HG03378 (cell line): ENCODE measurements at regions not wholly inside any gene's neighbourhood (a gene's known extent, or its start where the extent isn't known, plus 50 kb on each side); places are given as distances from the start of the nearest gene placed in this dataset.
"Not testable (repeated sequence)": the region's sequence is repeated elsewhere in the genome, so short reads cannot be mapped to it uniquely, and the experiment has no call there.

ENCODE experiments used
- ATAC-seq: cut with Tn5 transposase; IDR thresholded peaks from one replicate; pipeline ENCODE4 v1.9.1; 2021; ENCODE audit warnings: mild to moderate bottlenecking, moderate library complexity; ENCODE audit not compliant: unreplicated experiment

DNA sequence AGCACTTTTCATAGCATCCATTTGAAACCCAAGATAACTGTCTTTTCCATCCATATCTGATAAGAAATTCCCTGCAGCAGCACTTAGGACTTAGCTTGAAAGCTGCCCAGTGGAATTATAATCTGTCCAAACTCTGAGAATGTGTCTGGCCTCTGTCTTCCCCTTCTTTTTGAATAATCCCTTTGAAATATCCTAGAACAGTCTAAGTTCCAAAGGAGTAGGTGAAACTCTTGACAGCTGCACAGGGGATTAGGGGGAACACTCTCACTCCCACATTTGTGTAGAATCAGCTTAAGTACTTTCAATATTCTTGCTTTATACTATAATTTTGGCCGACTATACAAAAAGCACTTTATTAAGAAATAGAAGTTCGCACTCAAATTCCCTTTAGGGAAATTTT is 157.7 kb downstream of the PAPSS1 start:
- no peak for ATAC-seq

DNA sequence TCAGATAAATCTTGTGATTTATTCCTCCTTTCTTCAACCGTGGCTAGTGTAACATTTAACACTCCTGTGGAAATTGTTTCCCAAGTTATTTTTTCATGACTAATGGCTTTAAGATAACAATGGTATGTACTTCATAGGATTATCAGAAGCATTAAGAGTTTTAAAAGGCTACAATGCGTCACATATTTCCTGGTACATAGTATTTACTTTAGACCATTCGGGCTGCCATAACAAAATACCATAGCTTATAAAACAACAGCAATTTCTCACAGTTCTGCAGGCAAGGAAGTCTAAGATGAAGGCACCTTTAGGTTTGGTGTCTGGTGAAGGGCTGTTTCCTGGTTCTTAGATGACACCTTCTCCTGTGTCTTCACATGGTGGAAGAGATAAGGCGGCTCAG is 158.6 kb downstream of the PAPSS1 start:
- ATAC-seq = no peak

DNA sequence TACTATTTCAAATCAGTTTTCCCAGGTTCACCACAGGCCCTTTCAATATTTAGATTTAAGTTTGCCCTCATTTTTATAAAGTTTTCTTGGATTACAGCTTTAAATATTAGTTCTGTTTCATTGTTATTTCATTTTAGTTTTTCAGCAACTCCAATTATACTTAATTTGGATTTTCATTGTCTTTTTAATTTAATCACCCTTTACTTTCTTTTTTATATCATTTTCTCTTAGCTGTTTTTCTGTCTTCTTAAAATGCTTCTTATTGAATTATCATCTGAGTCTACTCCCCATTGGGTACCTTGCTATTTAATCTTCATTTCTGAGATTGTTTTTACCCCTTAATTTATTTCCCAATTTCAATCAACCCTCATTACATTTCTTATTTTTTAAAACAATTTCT is 160.4 kb downstream of the PAPSS1 start:
- ATAC-seq = no peak

DNA sequence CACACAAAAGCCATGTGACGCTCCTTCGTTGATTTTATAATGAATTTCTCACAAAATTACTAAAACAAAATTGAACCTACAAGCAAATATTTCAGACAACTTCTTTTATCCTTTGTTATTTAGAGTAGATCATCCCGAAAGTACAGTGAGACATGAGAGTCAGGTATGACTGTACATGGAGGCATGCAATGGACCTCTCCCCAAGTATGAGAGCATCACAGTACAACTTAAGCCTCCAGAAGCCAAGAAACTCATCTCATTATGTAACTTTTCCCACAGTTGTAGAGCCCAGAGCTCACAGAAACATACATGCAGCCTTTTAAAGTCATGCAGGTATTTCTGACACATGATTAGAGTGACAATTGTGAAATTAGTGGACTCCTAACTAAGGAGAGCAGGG is 167.7 kb downstream of the PAPSS1 start:
- no peak for ATAC-seq

DNA sequence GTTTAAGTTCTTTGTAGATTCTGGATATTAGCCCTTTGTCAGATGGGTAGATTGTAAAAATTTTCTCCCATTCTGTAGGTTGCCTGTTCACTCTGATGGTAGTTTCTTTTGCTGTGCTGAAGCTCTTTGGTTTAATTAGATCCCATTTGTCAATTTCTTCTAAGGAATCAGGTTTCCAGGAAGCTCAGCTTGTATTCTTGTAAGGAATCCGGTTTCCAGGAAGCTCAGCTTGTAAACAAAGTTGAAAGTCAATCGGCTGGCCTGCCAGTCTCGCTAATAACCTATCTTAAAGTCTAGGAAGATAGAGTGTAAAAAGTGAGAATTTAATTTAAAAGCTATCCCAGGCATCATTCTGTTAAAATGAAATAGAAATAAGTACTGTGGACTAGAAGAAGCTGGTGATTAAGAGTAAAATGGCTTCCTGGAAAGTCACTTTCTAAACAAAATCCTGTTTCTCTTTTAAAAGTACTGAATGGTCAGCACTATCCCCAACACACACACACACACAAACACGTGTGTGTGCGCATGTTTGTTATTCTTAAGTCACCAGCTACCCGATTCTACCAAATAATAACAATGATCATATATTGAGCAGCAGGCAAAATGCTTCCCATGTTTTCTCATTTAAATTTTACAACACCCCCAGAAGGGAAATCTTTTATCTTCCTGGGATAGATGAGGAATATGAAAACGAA is 171.7 kb downstream of the PAPSS1 start:
- no peak for ATAC-seq

DNA sequence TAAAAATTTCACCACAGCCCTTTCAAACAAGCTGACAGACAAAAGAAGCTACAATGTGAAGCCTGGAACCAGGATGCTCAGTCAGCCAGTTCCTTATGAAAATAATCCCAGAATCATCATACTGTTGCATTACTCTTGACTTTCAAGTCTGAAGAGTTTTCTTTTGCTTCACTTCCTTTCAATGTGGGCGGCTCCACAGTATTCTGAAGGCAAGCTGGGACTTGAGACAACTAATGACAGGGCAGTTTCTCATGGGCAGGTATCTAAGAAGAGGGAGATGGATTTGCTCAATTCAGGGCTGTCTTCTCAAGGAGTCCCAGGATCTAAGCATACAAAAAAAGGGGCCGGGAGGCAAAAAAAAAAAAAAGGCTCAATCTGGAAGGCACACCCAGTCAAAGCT is 173.4 kb downstream of the PAPSS1 start:
- no peak for ATAC-seq

DNA sequence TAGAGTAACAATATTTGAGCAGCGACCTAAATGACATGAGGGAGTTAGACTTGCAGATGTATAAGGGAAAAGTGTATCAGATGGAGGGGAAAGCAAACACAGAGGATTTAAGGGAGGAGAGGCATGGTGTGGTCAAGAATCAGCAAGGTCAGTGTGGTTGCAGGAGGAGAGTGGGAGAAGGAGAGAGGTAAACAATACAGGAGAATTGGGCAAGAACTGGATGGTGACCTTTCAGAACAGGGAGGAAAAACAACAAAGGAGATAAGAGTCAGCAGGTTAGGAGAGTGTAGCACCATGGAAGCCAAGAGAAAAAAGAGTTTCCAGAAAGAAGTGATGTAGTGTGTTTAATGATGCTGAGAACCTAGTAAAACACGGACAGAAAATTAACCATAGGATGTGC is 178.5 kb downstream of the PAPSS1 start:
- ATAC-seq = no peak

DNA sequence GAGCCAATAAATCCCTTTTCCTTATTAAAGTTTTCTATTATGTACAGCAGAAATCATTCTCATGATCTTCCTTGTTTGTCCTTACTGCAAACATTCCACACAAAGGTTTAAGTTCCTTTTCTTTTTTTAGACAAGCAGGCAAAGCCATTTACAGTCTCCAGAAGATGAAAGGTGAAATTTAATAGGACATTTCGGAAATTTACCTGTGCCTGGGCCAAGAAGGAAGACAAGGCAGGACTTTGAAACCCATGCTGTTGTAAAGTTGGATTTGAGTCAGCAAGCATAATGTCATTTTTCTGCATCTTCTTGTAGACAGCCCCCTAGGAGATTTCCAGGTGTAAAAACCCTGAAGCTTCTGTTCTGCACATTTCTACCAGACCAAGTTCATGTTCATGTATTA is 188.1 kb downstream of the PAPSS1 start:
- no peak for ATAC-seq

DNA sequence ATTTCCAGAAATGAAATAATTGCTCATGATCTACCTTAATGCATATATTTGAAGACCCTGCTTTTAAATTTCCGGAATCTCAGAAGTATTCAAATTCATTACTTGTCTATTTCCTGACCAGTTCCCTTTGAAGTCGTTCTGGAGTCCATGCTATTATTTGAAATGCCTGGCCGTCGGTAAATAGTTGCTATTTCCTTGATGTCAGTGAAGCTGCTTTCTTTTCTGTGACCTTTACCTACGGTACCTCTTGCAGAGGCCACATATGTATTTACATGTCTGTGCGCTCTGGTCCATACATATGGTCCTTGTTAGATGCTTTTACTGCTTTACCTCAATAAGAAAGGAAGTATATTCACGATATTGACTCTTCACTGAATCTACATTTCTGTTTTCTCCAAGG is 199.7 kb downstream of the PAPSS1 start:
- ATAC-seq = no peak

DNA sequence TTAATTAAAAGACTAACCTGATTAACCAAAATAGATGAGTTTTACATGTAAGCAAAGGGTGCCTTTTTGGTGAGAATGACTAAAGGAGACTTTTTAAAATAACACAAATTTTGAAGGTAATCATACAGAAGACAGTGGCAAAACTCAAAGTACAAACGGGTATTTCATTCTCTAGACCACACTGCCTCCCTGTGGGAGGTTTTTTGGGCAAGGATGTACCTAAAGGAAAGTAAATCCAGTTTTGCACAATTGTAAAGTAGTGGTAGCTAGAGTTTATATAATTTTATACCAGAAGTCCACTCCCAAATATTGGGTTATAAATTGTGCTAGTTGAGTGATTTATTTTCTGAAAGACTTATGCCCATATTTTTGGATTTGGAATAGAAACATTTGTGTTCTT is 201.0 kb downstream of the PAPSS1 start:
- no peak for ATAC-seq

DNA sequence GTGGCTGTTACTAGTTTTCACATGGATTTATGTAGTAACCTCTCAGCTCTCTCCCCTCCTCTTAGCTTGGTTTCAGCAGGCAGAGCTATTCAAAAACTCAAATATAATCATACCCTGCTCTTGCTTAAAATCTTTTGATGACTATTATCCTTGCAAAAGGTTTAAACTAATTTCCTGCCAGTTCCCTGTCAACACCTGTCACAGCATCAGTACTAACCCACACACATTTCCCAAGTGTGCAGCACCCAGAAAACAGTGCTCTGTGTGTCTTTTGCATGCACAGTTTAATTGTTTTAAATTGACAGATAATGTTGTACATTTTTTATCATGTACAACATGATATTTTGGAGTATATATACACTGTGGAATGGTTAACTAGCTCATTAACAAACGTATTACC is 202.0 kb downstream of the PAPSS1 start:
- no peak for ATAC-seq

DNA sequence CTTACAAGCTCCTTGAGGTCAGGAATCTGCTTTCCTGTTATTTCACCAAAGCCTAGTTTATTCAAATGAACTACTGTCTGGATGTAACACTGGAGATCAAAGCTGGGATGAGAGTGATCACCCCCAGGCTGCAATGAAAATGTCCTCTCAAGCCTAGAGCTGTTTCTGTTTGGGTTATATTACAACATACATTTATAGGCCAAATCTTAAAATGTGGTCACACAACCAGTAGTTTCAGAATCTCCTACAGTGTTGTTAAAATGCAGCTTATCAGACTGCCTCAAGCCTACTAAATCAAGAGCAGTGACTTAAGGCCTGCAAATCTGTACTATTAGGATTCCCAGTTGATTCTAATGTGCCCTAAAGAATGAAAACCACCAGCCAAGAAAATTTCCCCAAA is 207.5 kb downstream of the PAPSS1 start:
- ATAC-seq = no peak

DNA sequence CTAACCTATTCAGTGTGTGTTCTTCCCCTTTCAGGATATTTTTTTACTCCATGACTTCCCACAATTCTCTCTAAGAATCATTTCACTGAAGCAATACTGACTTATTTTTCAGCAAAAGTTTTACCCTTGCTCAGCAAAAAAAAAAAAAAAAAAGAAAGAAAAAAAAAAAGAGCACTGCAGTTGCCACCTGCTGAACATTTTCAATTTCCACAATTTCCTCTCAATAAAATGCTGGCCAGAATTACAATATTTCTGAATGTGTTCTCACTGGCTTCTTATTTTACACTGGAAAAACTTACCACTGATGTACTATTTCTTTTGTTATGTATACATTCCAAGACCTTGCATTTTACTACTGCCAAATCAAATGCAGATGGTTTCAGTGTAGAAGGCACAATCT is 210.4 kb downstream of the PAPSS1 start:
- ATAC-seq = no peak

DNA sequence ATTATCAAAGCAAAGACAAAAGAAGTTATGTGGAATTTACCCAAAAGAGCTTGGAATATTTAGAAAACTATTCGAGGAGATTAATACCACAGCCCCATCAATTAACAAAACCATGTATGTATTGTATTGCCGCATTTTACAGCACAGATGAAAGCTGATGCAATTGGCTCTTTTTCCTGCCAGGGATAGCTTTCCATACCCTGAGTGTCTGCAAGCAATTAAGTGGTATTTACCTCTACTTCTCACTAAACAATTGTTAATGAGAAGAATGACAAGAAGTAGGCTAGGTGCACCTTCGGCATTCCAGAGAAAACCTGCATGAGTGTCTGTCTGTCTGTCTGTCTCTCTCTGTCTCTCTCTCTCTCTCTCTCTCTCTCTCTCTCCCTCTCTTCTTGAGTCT is 219.5 kb downstream of the PAPSS1 start:
- ATAC-seq = no peak

DNA sequence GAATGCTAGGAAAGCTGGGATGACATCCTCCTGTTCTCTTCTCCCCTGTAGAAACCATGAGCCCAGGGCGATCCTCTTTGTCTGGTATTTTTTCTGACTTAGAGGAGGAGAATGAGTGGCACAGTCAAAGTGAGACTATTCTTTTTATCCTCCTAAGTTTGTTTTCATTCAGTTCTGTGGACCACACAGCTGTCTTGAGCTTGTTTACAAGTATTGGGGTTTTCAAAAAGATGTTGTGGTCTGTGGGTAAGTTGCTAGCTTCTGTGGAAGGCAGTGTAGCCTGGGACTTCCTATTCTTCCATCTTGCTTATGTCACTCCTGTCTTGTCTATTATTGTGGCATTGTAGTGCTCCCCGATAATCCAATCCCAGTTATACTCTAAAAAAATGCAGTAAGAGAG is 223.0 kb downstream of the PAPSS1 start:
- no peak for ATAC-seq

DNA sequence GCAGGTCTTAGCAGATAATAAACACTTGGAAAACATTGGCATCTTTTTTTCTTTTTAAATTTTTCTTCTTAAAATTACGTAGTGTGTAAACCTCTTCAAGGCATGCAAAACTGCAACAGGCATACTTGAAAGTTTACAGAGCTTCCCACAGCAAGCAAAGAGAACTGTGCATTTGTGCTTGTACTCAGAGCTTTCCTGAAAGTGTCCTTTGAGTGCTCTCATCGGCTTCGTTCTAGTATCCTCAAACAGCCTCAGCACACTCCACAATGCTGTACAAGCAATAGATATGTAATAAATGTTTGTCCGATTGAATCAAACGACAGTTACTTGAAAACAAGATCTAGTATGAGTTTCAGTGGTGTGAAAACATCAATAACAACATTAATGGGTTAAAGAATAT is 227.5 kb downstream of the PAPSS1 start:
- no peak for ATAC-seq

DNA sequence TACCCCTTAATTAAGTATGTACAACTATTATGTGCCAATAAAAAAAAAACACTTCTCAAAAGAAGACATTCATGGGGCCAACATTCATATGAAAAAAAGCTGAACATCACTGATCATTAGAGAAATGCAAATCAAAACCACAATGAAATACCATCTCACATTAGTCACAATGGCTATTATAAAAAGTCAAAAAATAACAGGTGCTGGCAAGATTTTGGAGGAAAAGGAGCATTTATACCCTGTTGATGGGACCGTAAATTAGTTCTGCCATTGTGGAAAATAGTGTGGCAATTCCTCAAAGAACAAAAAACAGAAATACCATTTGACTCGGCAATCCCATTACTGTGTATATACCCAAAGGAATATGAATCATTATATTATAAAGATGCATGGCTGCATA is 229.9 kb downstream of the PAPSS1 start:
- no peak for ATAC-seq

DNA sequence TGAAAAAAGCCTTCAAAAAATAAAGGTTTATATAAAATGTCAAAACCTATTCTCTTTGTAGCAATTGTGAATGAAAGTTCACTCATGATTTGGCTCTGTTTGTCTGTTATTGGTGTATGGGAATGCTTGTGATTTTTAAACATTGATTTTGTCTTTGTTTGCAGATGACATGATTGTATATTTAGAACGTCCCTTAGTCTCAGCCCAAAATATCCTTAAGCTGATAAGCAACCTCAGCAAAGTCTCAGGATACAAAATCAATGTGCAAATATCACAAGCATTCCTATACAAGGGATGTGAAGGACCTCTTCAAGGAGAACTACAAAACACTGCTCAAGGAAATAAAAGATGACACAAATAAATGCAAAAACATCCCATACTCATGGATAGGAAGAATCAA is 236.4 kb downstream of the PAPSS1 start:
- ATAC-seq = not testable (repeated sequence)

DNA sequence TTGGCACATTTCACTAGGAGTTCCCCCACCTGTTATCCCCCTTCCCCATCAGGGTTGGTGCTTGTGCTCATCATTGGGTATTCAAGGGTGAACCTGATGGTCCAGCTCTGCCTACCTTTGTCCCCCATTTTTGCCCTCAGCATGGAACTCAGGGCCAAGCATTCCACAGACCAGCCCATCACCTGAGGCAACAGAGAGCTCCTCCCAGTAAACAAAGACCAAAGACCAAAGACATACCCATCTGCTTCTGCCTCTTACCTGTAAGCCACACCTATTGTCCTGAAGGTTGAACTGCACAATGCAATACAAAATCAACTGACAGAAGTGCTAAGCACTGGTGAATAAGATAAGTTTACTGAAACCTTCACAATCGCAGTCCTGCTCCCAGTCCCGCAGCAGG is 237.5 kb downstream of the PAPSS1 start:
- no peak for ATAC-seq

DNA sequence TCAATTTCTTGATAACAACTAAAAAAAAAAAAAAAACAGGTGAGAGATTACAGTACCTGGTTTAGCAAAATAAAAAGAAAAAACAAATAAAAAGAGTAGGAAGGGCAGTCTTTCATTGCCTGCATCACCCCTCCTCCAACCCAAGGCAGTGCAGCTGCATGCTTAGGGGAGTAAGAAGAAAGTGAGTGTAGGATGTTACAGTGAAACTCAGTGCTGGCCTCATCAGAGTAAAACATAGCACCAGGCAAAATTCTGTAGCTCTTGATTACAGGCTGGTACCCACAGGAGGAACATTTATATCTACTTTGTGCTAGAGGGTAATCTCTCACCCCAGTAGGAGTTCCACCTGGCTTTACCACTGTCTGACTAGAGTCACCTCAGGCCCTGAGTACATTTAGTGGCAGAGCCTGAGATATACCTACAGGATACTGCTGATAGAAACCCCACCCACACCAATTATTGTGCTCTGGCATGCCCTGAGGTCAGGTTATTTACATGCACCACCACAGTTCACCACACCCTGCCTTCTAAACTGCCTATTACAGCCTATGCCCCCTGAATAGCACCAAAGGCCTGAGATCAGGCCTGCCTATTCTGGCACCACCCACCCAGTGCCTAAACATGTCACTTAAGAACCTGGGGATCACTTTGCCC is 241.6 kb downstream of the PAPSS1 start:
- ATAC-seq = no peak

DNA sequence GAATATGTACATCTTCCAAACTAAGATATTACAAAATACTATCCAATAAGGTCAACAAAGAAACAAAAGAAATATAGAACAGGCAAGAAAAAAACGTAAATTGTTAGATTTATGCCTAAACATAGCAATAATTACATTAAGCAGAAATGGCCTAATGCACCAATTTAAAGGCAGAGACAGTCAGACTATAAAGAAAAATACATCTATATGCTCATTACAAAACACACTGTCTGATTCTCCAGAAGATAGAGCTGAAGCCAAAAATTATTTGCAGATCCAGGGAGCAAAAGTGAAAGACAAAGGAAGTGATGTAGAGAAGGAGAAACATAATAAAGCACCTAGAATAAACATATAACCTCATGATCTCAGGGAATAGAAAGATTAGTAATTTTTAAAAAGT is 246.9 kb downstream of the PAPSS1 start:
- no peak for ATAC-seq

DNA sequence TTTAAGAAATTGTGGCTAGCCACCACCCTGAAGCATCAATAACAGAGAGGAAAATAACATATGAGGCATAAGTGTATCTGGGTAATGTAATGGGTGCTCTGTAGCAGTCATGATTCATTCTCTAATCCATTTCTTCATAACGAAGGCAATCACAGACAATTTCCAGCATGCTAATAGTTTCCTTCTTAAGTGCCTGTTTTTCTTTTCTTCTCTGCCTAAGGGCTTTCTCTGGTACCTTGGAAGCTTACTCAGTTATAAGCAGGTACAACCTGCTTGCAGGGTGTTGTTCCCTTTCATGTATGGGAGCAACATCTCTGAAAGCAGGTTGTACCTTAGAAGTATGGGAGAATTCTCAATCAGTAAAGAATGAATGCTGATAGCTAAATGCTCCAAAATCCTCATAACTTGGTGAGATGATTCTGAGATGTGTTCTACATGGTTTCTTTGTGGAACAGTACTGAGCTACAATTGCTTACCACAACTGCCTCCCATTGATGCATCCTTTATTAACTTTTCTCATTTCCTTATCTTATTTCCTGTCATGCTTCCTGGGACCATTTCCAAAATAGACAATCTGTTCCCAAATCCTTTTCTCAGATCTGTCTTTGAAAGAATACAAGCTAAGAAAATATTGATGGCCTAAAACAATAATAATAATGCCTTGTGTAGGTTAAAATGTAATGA is 247.6 kb downstream of the PAPSS1 start:
- ATAC-seq = no peak
